GM18498 (cell line): ENCODE measurements at regions not wholly inside any gene's neighbourhood (a gene's known extent, or its start where the extent isn't known, plus 50 kb on each side); places are given as distances from the start of the nearest gene placed in this dataset.

Experiments
- ATAC-seq: cut with Tn5 transposase; IDR thresholded peaks from one replicate; pipeline ENCODE4 v1.9.1; 2021; ENCODE audit warnings: mild to moderate bottlenecking, moderate library complexity; ENCODE audit not compliant: unreplicated experiment

DNA sequence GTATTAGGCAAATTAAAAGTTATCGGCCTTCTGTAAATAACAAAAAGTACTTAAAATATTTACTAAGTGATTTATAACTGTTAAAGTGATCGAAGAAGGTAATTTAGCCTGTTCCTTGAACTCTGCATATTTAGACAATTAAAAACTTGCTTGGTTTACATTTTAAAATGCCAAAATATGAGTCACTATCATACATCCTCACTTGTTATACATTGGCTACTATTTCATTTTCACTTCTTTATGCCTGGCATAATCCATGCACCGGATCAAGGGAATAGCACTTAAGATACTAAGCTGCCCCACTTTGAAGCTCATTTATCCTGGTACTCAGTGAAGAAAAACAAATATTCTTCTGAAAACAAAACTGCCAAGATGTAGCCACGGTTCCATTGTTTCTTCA, 344.6 kb downstream of the UBE3D start:
- ATAC-seq: no peak

GRCh38 chr6:82735790-82736189, 329.9 kb downstream of the UBE3D start:
- ATAC-seq: no peak

- ATAC-seq: no peak
Measured at GRCh38 chr6:82737965-82738364, 327.7 kb downstream of the UBE3D start.

DNA sequence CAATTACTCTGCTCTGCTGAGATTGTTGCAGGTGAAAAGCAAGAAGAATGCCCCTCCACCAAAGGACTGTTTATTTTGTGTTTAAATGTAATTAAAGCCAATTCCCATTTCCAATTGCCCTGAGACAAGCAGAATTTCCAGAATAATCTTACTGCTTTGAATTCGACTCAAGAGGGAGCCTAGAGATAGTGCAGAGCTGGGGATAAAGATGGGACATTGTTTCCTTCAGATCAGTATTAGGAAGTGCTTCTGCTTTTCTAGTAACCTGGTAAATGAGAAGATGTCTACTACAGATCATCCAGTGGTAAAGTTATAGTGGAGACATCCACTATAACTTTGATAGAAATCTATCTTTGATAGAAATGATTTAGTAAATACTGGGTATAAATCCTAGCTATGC, 326.9 kb downstream of the UBE3D start:
- ATAC-seq: no peak

GRCh38 chr6:82739303-82739702, 326.3 kb downstream of the UBE3D start:
- ATAC-seq: no peak

GRCh38 chr6:82740072-82740471, 325.6 kb downstream of the UBE3D start:
- ATAC-seq: no peak

GRCh38 chr6:82741325-82741995, 324.2 kb downstream of the UBE3D start:
- no peak for ATAC-seq

- no peak for ATAC-seq
Measured at GRCh38 chr6:82741996-82742385, 323.6 kb downstream of the UBE3D start.

GRCh38 chr6:82744286-82745015, 321.2 kb downstream of the UBE3D start:
- no peak for ATAC-seq

DNA sequence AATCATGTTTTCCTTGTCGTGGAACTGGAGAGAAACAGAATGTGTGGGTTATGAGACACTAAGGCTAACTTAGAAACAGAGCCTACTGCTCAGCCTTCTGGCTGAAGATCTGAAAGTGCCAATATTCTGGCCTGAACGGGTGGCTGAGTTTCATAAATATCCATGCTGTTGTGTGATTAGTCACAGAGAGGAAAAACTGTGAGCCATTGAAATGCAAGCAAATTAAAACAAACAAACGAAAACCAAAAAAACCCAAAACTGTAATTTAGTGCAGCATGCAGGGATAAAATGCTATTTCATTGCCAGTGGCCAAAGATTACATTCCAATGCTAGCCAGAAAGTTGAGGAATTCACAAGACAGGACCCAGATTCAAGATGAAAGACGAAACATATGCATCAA, 315.1 kb downstream of the UBE3D start:
- no peak for ATAC-seq

GRCh38 chr6:82751718-82752117, 313.9 kb downstream of the UBE3D start:
- ATAC-seq: no peak

DNA sequence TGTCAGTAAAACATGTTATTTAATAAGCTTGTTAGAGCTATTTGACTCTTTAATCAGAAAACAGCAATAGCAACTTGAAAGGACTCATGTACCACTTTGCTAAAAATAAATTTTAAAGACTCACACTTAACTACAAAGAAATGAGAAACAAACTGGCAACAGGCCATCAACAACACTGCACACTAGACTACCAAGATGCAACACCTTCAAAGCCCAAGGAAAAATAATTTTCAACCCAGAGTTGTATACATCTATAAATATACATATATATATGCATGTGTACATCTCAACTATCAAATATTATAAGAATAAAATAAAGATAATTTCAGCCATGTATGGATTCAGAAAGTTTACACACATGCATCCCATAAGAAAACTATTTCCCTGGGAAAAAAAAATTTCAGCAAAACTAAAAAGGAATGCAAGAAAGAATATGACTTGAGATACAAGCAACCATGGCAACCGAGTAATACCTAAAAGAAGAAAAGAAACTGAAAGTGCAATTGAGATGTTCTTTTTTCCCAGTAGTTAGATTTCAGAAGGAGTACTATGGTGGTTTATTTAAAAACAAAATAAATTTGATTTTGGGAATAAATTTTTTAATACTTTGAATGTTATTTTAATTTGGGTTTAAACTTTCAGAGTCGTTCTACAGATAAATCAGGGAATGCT, 303.8 kb downstream of the UBE3D start:
- no peak for ATAC-seq

DNA sequence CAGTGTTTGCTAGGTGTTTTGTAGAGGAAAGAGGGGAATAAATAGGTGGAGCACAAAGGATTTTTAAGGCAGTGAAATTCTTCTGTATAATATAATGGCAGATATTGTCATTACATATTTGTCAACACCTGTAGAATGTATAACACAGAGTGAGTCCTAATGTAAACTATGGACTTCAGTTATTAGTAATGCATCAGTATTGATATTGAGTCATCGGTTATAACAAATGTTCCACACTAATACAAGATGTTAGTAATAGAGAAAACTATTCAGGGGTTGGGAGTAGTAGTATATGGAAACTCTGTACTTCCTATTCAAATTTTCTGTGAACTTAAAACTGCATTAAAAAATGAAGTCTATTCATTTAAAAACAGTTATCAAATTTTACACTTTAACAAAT, 299.2 kb downstream of the UBE3D start:
- ATAC-seq: no peak

GRCh38 chr6:82767037-82767436, 298.6 kb downstream of the UBE3D start:
- no peak for ATAC-seq

GRCh38 chr6:82767447-82767846, 298.2 kb downstream of the UBE3D start:
- ATAC-seq: no peak

DNA sequence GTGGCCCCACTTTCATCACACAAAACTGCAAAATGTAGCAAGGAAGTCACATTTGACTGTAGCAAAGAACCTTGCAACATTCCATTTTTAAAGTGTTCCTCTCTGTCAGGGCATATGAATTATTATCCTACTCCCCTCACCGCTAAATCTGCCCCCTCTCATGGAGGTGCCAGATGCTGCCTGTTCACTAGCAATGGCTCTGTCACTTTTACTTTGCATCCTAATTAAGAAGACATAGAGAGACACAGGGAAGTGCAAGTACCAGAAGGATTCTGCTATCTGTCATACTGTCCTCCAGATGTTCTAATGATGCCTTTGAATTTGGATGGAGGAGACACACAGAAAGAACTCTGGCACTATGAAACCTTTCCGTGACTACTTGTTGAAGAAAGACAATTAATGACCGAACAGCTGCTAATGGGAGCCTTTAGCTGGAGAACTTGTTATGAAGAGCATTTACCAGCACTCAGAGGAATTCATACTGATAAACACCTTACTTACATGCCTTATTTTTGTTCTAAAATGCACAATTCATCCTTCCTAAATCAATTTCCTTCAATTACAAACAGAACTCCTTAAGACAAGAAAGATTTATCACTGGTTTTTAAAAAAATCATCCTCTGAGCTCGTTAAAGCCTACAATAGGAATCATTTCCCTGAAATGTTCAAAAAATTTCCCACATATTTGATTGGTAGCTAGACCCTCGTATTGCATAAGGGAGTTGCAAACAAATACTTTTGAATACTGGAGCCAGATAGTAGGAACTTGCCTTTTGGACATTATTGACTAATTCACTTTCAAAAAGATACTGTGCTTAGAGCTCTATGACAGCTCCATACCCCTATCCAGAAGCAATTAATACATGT, 292.6 kb downstream of the UBE3D start:
- ATAC-seq: no peak

DNA sequence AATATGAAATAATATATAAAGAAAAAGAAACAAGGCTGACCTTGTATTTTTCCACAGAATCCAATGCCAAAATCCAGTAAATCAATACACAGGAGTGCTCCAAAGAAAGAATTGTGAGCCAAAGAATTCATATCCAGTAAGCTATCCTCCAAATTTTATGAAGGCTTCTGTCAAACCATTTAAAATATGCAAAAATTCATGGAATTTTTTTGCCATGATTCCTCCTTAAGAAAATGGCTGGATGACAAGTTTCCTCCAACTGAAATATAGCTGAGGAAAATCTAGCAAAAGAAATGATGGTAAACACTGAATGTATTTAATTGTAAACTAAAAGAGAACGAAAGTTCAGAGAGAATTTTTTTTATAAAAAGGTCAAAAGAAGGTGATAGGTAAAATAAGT, 290.3 kb downstream of the UBE3D start:
- no peak for ATAC-seq

DNA sequence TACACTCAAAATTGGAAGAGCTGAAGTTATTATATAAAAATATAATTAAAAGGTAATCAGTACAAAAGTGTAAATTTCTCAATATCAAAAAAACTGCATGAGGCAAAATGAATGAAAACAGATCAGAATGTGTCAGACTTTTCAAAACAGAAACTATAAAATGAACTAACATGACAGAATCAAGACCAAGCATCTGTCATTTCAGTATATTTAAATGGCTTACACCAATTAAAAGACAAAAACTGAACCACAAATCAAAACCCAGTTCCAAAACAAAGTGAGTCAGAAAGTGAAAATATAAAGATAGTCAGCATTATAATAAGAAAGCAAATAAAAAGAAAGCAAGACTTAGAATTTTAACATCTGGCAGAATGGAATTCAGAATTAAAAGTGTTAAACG, 289.7 kb downstream of the UBE3D start:
- no peak for ATAC-seq

DNA sequence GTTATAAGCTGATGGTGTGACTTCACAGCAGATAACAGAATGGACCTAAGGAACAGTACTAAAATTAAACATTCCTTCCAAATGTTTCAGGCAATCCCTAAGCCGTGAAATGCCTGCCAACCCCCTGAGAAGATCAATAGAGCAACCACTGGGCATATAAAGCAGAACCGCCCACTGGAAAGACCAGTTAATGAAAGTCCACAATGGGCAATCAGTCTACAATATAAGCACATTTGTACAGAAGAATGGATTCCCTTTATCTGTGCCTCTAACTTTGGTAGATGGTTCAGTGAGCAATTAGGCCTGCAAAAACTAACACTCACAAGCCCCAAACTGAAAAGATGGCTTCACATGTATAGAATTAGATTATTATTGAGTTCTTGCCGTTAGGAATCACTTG, 286.6 kb downstream of the UBE3D start:
- no peak for ATAC-seq

DNA sequence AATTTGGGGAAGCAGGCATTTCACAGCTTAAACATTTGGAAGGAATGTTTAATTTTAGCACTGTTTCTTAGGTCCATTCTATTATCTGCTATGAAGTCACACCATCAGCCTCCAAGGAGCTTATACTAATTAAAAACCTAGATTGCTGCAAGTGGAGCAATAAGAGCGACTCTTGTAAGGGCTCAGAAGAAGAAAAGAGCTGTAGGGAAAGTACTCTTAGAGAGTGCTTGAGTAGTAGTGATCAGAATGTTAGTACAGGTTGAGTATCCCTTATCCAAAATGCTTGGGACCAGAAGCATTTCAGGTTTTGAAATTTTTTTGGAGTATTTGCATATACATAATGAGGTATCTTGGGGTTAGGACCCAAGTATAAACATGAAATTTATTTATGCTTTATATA, 285.3 kb downstream of the UBE3D start:
- no peak for ATAC-seq

GRCh38 chr6:82781620-82782204, 283.9 kb downstream of the UBE3D start:
- no peak for ATAC-seq
